ENCODE measurements at regions not wholly inside any gene's neighbourhood (a gene's known extent, or its start where the extent isn't known, plus 50 kb on each side); places are given as distances from the start of the nearest gene placed in this dataset.

DNA sequence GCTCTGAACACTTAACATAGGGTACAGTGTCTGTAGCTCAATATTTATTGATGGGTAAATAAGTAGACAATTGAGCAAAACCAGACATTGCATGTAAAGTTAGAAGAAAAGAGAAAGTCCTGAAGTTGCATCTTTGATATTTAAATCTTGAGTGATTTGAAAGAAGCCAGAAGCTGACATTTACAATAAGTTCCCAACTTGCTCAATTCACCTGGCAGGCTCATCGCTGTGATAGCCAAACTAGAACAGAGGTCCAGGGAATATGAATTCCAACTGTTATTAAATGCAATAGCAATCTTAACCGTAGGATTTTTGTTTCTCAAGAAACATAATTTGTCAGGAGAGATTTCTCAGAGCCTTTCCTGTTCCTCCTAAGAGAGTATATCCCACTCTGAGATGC lies 65.9 kb upstream of the EDN1 start:
- TF ChIP-seq, protein P1, sequence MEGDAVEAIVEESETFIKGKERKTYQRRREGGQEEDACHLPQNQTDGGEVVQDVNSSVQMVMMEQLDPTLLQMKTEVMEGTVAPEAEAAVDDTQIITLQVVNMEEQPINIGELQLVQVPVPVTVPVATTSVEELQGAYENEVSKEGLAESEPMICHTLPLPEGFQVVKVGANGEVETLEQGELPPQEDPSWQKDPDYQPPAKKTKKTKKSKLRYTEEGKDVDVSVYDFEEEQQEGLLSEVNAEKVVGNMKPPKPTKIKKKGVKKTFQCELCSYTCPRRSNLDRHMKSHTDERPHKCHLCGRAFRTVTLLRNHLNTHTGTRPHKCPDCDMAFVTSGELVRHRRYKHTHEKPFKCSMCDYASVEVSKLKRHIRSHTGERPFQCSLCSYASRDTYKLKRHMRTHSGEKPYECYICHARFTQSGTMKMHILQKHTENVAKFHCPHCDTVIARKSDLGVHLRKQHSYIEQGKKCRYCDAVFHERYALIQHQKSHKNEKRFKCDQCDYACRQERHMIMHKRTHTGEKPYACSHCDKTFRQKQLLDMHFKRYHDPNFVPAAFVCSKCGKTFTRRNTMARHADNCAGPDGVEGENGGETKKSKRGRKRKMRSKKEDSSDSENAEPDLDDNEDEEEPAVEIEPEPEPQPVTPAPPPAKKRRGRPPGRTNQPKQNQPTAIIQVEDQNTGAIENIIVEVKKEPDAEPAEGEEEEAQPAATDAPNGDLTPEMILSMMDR (IDR thresholded peaks at IDR 0.05; ENCODE audit: low read length), result no peak
- no peak for TF ChIP-seq EZH2phosphoT487 (IDR thresholded peaks at IDR 0.05; ENCODE audit: low read length)
- no peak for TF ChIP-seq EZH2 (optimal IDR thresholded peaks at IDR 0.05; ENCODE audit: low read depth, low read length)
